HG02852 (cell line): ENCODE measurements at regions not wholly inside any gene's neighbourhood (a gene's known extent, or its start where the extent isn't known, plus 50 kb on each side); places are given as distances from the start of the nearest gene placed in this dataset.

Experiments used
- ATAC-seq: cut with Tn5 transposase; IDR thresholded peaks from one replicate; pipeline ENCODE4 v1.9.1; 2021; ENCODE audit warnings: mild to moderate bottlenecking, moderate library complexity; ENCODE audit not compliant: unreplicated experiment

DNA sequence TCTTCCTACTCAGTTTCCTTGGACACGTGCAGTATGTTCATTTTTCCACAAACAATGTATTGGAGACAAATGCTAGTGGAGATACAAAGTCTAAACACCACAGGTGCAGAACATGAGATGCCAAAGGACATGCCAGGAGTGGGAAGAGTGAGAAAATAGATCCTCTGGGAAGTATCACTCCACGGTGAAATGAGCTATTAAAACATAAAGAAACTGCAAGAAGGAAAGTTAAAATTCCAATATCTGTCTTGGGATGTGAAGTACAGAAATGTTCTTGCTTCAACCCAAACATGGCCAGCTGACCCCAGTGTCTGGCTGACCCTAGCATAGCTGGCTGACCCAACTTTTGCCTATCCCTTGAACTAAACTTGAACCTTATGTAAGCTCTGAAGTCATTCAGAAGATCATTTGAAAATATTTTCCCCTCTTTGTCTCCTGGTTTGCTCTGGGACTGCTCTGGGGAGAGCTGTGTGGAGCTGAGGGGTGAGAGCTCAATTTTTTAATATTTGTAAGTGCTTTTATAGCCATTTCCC is 59.5 kb downstream of the FZD1 start:
- no peak for ATAC-seq

DNA sequence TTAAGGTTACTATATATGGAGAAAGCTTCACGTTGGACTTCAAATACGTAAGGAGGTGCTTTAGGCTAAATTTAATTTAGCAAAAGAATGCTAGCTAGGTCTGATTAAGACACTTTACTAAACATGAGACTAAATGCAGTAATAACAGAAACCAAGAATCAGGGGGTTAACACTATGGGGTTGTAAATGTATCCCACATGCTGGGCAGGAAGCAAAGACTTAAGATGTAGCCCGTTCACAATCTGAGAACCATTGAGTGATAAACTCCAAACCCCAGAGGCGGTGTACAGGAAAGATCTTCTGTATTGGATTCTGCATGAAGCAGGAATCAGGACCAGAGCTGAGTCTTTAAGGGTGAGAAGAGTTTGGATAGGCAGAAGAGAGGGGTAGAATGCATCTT is 60.4 kb downstream of the FZD1 start:
- ATAC-seq, result no peak

DNA sequence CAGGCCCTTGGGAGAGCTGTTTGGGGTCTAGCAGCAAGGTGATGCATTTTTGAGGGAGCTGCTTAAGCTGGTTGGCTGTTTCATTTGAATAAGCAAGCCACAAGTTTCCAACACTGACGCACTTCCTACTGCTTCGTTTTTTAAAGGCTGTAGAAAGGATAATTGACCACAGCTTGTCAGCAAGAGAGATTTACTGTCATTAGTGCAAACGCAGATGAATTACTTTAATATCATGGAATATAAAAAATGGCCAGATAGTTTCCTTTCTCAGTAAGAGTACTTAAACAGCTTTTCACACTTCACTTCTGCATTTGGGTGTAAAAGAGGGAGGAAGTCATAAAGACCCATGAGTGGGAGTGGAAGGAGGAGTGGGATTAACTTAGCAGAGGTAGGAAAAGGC is 61.5 kb downstream of the FZD1 start:
- ATAC-seq, result no peak

DNA sequence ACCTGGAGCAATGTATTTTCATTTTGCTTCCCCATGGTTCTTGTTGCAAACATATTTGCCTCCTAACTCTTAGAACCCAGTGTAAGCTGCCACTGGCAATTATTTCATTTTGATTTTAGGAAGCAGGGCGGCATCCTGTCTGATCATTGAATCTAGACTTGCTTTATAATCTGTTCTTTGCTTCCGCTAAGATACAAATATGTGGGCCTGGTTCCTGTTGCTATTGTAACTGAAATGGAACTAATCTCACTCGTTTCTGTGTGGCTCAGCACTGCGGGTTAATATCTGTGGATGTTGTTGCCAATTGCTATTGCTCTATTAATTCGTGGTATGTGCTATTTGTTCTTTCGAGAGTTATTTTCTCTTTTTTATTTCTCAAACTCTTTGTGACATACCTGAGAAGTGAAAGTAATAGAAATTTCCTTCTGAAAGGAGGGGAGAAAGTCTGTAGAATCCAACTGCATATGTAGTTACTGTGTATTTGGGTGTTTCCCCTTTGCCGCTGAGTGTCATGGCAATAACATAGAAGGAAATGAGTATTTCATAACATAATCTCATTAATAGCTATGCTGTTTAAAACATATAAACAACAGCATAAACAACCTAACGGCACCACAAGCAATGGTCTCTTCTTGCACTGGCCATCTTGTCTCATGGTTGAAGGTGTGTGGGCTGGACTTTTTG is 62.4 kb downstream of the FZD1 start:
- no peak for ATAC-seq

DNA sequence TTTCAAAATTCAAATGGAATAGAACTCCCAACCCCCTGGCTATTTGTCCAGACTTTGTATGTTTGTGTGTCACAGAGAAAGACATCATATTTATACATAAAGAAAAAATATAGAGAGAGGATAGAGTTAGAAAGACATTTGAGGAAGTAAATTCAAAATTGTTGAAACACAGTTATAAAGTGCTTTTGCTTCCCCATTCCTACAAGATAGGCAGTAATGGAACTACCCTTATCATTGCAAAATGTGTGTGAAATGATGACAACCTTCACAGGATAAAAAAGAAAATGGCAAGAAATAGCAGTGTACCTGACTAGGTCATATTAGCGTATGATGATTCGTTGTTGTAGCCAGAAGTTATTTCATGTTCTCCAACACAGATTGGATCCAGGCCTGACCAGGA is 63.1 kb downstream of the FZD1 start:
- ATAC-seq, result no peak

DNA sequence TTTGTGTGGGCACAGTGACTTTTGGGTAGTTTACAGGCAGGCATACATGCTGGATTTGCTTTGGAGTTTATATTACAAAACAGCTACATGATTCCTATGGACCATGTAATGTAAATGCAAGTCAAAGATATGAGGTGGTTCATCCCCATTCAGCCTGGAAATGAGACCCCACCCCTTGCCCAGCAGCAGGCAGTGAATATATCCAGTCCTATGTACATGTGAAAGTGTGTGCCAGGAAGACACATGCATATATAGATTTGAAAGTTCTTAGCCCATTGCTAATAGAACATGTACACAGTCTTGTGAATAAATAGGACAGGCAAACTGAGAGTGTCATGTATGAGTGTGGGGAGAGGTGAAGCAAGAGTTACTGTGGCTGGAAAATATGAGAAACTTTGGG is 65.3 kb downstream of the FZD1 start:
- ATAC-seq, result no peak

DNA sequence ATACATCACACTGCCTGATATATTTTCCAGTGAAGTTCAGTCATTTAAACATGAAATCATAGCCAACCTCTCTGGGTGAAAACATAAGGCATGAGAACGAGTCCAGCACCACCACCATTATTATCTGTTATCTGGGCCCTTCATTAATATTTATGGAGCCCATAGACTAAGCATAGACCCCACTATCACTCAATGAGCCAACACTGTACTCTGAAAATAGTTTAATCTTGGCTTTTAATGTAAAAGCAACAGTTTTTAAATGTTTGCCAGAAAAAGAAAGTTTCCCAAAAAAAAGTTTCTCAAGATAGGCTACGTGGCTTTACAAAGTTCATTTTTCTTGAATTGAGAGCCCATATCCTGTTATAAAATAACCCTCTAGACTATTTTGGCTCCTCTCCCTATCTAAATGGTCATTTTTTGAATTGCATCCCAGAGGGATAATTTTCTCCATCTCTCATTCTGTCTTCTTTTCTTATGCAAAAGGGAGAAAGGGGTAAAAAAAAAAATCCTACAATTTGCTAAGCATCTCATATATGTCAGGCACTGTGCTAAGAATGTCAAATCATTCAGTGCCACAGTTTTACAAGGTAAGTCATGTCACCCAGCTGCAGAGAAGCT is 66.1 kb downstream of the FZD1 start:
- ATAC-seq, result no peak

DNA sequence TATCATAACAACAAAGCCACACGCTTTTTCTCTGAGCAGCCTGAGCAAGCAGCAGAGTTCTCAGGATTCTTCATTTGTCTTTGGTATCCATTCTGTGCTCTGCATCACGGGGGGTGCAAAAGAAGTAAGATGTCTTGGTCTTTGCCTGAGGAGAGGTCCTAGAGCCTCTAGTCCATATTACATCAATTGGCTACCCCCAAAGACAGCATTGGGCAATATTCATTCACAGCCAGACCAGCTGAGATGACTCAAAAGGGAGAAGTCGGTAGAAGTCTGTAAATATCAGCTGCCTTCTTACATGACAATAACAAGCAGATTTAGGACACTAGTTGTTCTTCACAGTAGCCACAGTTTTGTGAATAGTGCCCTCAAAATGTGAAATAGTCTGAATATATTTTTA is 66.6 kb downstream of the FZD1 start:
- no peak for ATAC-seq

DNA sequence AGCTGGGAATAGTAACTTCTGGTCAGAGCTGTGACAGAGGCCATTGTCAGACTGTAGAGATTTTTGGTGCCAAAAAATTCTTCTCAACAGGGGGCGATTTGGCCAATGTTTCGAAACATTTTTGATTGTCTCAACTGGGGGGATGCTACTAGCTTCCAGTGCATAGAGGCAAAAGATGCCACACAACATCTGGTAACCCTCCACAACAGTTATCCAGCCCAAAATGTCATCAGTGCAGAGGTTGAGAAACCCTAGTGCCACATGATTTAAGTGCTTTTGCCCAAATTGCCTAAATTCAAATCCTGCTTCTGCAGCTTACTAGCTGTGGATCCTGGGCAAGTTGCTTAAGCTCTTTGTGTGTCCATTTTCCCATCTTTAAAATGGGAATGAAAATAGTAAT is 71.9 kb downstream of the FZD1 start:
- ATAC-seq, result no peak

DNA sequence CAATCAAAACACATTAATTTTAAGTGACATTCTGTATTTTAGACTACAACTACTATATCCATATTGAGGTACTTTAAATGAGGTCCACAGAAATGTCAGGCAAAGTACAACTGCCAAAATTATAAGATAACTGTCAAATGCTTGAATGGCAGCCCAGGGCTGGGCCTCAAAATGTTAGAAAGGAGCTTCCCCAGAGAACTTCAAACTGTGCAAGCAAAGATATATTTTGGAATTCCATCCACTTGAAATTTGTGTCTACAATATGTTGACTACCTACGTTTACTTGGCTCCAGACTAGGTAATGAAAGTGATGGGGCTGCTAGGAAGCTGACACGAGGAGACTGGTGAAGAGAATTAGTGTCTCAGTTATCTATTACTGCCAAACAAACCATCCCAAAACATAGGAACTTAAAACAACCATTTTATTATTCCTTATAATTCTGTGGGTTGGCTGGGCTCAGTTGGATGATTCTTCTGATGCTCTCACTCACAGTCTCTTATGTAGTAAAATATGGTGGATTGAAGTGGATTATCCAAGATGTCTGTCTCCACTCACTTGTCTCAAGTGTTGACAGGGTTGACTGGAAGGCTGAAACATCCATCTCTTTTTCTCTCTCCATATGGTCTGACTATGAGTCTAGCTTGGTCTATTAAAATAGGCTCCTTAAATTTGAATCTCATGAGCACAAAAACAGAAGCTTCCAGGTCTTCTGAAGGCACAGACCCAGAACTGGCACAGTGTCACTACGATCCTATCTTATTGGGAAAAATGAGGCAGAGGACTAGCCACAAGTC is 74.2 kb downstream of the FZD1 start:
- no peak for ATAC-seq

DNA sequence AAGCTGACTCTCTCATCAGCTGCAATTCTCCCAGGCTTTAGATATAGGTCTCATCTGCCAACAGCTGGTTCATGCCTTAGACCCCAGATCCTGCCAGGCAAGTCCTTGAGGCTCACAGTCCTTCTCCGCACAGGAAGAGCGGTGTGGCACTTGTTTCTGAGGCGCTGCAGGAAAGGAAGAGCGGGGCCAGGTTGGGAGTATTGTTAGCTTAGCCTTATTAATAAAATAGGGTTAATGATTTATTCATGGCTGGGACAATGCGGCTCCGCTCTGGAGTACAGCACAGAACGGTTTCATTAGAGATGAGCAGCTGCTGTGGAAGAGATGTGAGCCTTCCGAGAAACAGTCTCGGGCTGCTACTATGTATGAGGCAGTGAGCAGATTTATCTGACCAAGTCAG is 78.1 kb downstream of the FZD1 start:
- ATAC-seq, result no peak

DNA sequence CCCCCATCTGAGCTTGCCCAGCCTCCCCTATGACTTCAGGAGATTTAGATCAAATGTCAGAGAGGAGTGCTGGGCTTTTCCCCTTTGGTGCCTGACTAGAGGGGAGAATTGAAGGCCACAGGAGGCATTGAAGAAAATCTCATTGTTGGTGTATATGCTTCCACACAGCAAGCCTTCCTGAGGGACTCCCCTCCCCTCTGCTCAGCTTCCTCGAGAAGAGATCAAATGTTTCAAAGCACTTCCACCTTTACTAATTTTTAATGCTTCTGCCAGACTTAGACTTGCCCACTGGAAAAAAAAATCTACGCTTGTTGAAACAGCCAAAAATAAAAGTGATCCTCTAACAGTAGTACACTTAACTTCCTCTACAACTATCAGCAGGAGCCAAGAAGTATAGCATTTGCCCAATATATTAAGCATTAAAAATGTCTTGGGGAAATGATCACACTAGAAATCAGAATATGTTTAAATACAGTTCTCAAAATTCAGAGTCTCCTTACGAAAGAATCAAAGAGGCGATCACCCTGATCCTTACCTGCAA is 79.3 kb downstream of the FZD1 start:
- no peak for ATAC-seq

DNA sequence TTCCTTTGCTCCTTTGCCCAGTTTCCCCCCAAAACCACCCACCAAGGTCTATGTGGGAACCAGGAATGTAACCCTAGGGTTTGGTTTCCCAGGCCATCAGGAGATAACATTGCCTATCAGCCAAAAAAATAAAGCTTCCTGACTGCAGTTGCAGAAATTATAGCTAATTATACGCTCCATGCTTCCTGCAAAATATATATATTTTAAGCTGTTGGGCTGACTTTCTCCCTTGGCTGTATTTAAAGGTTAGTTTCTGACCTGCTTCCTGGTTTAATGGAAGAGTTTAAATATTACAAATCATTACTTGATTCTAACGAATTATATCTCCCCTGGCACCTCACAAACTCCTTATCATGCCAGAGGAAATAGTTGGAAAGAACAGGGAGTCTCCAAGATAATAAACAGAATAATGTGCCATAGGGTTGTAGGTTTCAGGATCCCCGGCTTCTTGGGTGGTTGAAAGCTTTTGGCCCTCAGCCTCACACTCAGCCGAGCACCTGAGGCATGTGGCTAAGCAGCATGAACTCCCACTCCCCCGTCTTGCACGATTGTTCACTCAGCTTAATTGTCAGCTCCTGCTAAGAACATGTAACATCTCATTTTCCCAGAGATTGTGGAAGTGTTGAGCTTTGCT is 79.9 kb downstream of the FZD1 start:
- ATAC-seq, result no peak

DNA sequence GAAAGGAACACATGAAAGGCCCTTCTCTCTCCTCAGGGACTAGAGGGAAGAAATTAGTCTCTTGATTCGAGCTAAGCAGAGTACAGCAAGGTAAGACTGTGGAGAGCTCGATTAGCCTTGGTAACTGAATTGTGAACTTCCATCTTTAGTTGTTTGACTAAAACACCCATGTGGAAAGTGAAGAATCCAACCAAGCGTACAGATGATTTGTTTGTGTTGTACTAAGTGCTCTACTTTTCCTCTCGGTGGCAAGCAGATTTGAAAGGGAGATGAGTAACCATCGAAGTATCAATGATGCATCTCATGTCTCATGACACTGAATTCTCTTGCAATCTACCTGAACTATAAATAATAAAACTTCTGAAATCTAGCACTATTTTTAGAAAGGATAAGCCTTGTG is 80.7 kb downstream of the FZD1 start:
- ATAC-seq, result peak; percentile 80

DNA sequence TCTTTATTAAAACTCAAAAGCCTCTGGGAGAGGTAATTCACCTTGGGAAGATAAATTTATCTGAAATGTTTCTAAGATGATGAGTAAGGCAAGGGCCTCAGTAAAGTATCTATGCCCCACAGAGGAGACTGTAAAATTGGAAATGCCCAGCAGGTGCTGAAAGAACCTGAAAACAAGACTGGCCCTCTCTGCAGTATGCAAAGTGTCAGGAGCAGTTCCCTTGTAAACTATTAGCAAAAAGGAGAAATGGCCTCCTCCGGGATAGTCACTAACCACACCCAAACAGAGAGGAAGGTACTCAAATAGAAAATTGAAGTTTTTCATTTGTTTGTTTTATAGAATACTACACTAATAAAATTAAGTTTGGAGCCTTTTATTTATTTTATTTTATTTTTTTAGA is 81.2 kb downstream of the FZD1 start:
- peak; percentile 54 for ATAC-seq

DNA sequence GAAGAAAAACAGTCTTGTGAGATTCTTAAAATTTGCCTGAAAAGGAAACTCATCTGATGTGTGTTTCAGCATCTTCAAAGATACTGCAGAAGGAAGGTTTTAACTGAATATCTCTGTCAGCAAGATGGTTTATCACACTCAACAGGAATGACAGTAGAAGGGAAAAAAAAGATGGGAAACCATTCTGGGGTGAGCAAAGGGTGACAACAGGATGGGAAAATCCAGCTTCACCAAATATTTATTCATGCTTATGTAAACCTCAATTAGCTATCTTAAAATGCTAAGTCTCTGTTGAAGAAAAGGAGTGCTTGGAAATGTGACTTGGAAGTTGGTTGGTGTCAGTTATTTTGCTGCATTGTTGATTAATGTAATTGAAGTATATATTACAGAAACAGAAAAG is 82.2 kb downstream of the FZD1 start:
- no peak for ATAC-seq

DNA sequence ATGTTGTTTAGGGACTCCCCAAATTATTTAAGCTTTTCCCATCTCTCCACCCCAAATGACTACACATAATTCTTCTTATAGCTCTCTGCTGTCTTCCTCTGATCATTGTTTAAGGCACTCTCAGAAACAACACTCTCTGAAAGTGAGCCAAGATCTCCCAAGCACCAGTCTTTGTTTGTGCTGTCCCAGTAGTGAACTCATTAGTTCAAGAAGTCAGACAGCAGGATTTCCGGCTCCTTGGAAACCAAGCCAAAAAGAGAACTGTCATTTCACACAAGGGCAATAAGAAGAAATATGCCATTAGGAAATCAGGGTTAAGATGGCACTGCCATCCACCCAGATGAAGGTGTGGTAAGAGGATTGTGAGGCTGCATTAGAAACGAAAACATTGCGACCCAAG is 83.1 kb downstream of the FZD1 start:
- no peak for ATAC-seq

DNA sequence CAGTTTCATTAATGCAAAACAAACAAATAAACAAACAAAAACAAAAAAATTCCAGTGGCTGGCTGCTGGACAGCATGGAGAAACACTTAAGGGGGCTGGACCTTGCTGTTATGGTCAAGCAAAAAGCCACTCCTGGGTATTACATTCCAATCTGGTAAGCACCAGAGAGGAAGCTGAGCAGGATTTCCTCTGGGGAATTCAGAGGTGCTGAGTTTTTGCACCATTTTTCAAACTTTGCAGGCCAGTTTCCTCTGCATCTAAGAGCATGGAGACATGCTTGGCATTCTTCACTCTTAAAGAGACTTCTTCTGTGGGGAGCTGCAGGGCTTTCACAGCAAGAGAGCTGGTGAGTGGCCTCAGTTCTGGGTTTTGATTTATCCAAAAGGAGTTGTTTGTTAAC is 84.5 kb downstream of the FZD1 start:
- no peak for ATAC-seq

DNA sequence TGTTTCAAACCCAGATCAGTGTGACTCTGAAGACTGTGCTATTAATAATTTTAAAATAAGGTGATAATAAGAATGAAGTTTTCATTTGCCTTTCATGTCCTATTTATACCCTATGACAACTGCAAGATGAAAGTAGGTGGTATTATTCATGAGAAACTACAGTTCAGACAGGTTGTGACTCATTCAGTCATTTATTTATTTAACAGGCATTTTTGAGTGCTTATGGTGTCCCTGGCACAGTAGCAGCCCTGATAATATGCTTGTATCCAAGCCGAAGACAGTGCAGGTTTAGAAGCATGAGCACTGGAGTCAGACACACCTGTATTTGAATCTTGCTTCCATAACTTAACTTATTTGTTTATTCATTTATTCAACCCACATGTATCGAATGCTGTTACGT is 87.1 kb downstream of the FZD1 start:
- ATAC-seq, result no peak

DNA sequence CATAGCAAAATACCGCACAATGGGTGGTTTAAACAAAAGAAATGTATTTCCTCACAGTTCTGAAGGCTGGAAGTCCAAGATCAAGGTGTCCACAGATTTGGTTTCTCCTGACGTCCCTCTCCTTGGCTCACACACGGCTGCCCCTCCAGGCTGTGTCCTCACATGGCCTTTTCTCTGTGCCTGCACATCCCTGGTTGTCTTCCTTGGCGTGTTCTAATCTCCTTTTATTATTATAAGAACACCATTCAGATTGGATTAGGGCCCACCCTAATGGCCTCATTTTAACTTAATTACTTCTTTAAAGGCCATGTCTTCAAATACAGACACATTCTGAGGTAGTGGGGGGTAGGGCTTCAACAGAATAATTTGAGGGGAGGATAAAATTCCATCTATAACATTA is 87.9 kb downstream of the FZD1 start:
- ATAC-seq, result no peak

DNA sequence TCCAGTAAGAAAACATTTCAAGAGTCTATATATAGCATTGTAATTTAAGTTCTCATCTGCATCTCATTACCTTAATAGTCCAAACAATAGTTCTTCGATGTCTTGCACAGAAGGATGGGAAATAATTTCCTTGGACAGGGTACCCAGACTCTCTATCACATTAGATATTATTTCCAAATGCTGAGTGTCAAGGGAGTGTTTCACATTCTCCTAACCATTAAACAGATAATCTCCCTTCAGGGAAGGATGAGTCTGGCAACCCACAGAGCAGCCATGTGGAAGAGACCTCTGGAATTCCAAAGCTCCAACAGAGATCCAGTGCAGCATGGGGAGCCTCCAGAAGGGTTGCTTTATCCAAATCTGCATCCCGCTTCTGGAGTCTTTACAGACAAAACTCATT is 89.6 kb downstream of the FZD1 start:
- no peak for ATAC-seq
